Right lobe of liver (tissue), 4 donors: ENCODE measurements at regions not wholly inside any gene's neighbourhood (a gene's known extent, or its start where the extent isn't known, plus 50 kb on each side); places are given as distances from the start of the nearest gene placed in this dataset.
"Not testable (repeated sequence)": the region's sequence is repeated elsewhere in the genome, so short reads cannot be mapped to it uniquely, and the experiment has no call there.

Experiments
- CTCF ChIP-seq, 4 donors: fragments of 200-600 bp in 3 of 4; fragments of 450-650 bp in 1 of 4; IDR thresholded peaks; one replicate each; pipeline versions ENCODE4 v1.5.1 to v1.8.0; 2016 to 2022; ENCODE audit warnings: antibody characterized with exemption in 4 of 4, mild to moderate bottlenecking in 2 of 4
- POLR2A ChIP-seq: fragments of 450-650 bp; IDR thresholded peaks from one replicate; pipeline ENCODE4 v1.6.1; 2017; ENCODE audit warnings: antibody characterized with exemption, mild to moderate bottlenecking
- donor health status: DM: no; HTN: no; CAD: no.
- donor health status: DM: no; HTN: no; CAD: no.
- donor health status: DM: no; HTN: yes; CAD: no.

DNA sequence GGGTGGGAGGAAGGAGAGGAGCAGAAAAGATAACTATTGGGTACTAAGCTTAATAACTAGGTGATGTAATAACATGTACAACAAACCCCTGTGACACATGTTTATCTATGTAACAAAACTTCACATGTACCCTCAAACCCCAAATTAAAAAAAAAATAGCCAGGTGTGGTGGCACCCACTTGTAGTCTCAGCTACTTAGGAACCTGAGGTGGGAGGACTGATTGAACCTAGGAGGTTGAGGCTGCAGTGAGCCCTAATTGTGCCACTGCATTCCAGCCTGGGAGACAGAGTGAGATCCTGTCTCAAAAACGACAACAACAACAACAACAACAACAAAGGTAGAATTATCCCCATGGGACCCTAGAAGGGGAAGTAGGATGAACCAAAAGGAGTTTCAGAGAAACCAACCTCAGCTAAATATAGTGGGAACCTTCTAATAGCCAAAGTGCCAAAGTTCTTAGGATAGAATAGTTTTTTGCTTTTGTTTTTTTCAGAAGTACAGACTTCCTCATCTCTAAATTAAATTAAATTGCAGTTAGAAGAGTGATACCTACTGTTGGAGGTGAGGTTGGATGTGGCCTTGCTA, 67.9 kb upstream of the MEGF10 start:
- not testable (repeated sequence) for TF ChIP-seq CTCF (IDR thresholded peaks at IDR 0.05); POLR2A
